GM10248 (cell line): ENCODE measurements at regions not wholly inside any gene's neighbourhood (a gene's known extent, or its start where the extent isn't known, plus 50 kb on each side); places are given as distances from the start of the nearest gene placed in this dataset.

Source experiments
- CTCF ChIA-PET: fragments of 300-600 bp; sonication (Branson Sonifier 250); formaldehyde crosslinking; extraction: SDS; loops from one replicate; lab custom pipeline; 2021; ENCODE audit warnings: antibody characterized with exemption; lab: Yijun Ruan, JAX
- POLR2A ChIA-PET: fragments of 350-650 bp; sonication (Branson Sonifier 250); formaldehyde crosslinking; extraction: SDS; loops from one replicate; lab custom pipeline; 2020; ENCODE audit warnings: antibody characterized with exemption; lab: Yijun Ruan, JAX
- DNase-seq: peaks from one replicate; pipeline ENCODE4 v3.0.0; 2012; ENCODE audit errors: extremely low spot score
- TF ChIP-seq, protein P1 (sequence below): IDR thresholded peaks from 2 replicates; pipeline ENCODE4 v1.5.1; 2012; ENCODE audit warnings: mild to moderate bottlenecking, low read depth; ENCODE audit errors: extremely low read depth, missing control alignments, control extremely low read depth

DNA sequence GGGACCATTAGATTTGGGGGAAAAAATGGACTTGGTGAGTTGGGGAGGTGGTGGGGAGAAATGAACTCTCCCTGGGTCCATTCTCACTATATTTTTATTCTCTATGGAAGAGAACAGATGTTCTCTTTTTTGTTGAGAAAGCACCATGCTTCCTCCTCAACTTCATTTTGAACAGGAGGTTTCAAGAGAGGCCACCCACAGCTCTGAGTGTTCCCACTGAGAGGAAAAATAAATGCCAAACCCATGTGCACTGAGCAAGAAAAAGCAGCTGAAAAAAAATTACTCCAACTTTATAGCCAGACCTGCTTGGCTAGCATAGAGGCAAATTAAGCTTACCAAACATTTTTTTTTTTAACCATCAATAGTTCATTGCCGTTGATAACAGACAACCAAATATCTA, 883.6 kb downstream of the KCNJ2 start:
- no peak for DNase-seq
- TF ChIP-seq, protein P1, sequence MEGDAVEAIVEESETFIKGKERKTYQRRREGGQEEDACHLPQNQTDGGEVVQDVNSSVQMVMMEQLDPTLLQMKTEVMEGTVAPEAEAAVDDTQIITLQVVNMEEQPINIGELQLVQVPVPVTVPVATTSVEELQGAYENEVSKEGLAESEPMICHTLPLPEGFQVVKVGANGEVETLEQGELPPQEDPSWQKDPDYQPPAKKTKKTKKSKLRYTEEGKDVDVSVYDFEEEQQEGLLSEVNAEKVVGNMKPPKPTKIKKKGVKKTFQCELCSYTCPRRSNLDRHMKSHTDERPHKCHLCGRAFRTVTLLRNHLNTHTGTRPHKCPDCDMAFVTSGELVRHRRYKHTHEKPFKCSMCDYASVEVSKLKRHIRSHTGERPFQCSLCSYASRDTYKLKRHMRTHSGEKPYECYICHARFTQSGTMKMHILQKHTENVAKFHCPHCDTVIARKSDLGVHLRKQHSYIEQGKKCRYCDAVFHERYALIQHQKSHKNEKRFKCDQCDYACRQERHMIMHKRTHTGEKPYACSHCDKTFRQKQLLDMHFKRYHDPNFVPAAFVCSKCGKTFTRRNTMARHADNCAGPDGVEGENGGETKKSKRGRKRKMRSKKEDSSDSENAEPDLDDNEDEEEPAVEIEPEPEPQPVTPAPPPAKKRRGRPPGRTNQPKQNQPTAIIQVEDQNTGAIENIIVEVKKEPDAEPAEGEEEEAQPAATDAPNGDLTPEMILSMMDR = no peak
- ChIA-PET CTCF (no interaction called here), POLR2A (no interaction called here)

DNA sequence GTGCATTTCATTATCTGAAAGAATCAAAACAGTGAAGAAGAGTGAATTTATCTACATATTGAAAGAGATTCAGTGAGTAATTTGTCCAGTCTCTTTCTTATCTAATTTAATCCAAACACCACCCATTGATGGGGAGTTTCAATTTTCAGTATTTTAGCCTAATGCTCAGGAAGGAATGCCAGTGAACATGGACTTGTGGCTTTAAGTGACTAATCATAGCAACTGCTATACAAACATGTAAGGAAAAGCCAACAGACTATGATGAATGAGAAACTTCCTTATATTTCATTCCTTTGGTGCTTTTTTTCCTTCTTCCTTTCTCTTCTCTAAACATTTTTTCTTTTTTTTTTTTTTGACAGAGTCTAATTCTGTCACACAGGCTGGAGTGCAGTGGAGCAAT, 885.8 kb downstream of the KCNJ2 start:
- no peak for DNase-seq
- CTCF ChIA-PET = interaction anchor here (0.8 kb wide), 1 partner anchor 15 kb away, joined by 3 read pairs; no protein-coding TSS in a partner anchor
- POLR2A ChIA-PET = no interaction called here
- TF ChIP-seq, protein P1 = no peak

DNA sequence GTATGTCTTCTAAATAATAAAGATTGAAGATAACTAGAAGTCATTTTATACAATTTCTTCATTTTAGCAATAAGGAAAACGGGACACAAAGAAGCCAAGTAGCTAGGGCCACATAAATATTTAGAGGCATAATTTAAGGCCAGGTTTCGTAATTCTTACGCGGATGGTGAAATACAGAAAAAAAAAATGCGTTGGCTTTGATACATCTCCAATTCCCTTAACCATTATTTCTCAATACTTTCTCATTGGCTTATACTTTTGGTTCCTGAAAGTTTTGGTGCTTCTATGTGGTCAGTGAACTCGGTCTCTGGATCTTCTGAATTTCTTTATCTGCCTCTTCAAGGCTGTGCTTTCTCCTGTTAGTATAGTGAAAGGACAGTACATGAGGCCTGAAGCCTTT, 888.1 kb downstream of the KCNJ2 start:
- POLR2A ChIA-PET = no interaction called here
- CTCF ChIA-PET = no interaction called here
- DNase-seq = no peak
- TF ChIP-seq, protein P1 = no peak

DNA sequence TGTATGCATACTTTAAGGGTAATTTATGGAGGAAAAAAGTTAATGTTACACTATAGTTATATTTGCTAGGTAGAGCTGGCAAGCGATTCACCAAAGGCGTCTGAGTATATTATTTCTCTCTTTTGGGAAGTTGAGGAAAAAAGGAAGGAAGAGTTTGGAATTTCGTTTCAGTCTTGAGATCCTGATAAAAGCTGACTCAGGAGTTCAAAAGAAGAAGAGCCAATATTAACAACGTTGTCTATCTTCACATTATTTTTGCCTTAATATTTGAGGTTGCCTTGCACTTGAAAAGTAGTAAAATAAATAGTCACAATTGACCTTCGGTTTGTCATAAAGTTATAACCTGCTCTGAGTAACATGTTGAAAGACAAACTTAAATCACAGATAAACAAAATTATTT, 888.6 kb downstream of the KCNJ2 start:
- CTCF ChIA-PET = no interaction called here
- no peak for DNase-seq
- POLR2A ChIA-PET = no interaction called here
- TF ChIP-seq, protein P1 = no peak

DNA sequence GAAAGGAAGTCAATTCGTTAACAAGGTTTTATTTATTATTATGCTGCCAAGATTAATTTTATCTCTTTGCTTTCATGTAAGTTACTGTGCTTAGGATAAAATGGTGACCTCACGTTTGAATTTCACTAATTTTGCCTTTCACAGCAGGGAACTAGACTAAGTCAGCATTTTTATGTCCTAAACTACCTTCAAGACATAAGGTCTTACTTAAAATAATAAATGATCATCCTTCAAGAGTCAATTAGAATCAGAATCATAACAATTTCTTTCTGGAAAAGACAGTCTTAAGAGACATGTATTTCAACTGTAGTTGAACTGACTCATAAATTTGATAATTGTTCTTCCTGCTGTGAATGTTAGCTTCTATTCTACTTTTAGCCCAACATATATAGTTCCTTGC, 893.8 kb downstream of the KCNJ2 start:
- ChIA-PET CTCF (interaction anchor here (0.9 kb wide), 1 partner anchor 10 kb away, joined by 3 read pairs; no protein-coding TSS in a partner anchor), POLR2A (no interaction called here)
- DNase-seq = no peak
- TF ChIP-seq, protein P1 = no peak

DNA sequence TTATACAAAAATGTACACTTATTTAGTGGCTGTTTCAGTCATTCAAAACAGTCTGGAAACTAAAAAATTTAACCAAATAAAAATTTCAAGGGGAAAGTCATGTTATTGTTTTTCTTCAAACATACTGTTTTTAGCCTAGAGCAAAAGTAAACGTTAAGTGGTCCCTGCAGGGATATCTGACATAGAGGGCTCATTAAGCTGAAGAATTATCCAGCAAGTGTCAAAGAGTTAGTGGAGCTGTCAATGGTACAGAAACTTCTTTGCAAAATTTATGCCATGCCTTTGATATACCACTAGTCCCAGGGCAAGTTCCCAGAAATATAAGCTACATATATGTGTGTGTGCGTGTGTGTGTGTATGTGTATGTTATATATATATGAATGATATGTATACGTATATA, 894.2 kb downstream of the KCNJ2 start:
- CTCF ChIA-PET = interaction anchor here (0.9 kb wide), 1 partner anchor 10 kb away, joined by 3 read pairs; no protein-coding TSS in a partner anchor
- POLR2A ChIA-PET = no interaction called here
- no peak for DNase-seq
- TF ChIP-seq, protein P1 = no peak
